HL-60 (cell line): ENCODE measurements at regions not wholly inside any gene's neighbourhood (a gene's known extent, or its start where the extent isn't known, plus 50 kb on each side); places are given as distances from the start of the nearest gene placed in this dataset.
A peak's percentile ranks its signal among the peaks of the same experiment; 100 is the strongest.

Experiments used
- DNase-seq, 2 experiments: peaks; one replicate each; pipeline ENCODE4 v3.0.0-alpha.2; 2010 to 2020; ENCODE audit warnings: low read depth in 1 of 2, low spot score in 1 of 2
- H3K27ac ChIP-seq: fragments of 250-450 bp; sonication (Bioruptor Pico); replicated peaks from 2 replicates; pipeline ENCODE4 v1.5.1; 2020; ENCODE audit warnings: mild to moderate bottlenecking, moderate library complexity
- H3K27me3 ChIP-seq: fragments of 250-450 bp; sonication (Bioruptor Pico); 2 replicates; pipeline ENCODE4 v1.5.1; 2021; ENCODE audit warnings: mild to moderate bottlenecking, moderate library complexity; ENCODE audit not compliant: insufficient read depth, poor library complexity, severe bottlenecking
- H3K4me3 ChIP-seq: replicated peaks from 2 replicates; pipeline ENCODE4 v1.5.1; 2011; ENCODE audit warnings: mild to moderate bottlenecking, control low read depth, low read length; ENCODE audit not compliant: insufficient read depth
- CTCF ChIP-seq: IDR thresholded peaks from one replicate; pipeline ENCODE4 v1.5.1; 2011; ENCODE audit warnings: low read length, control low read depth, inconsistent platforms; ENCODE audit not compliant: insufficient read depth
- GABPA ChIP-seq: IDR thresholded peaks from 2 replicates; pipeline ENCODE4 v1.6.1; 2012; ENCODE audit warnings: low read depth
- POLR2AphosphoS5 ChIP-seq: IDR thresholded peaks from 2 replicates; pipeline ENCODE4 v1.6.1; 2012; ENCODE audit warnings: low read depth
- REST ChIP-seq: IDR thresholded peaks from 2 replicates; pipeline ENCODE4 v1.6.1; 2012; ENCODE audit warnings: low read depth; ENCODE audit not compliant: insufficient replicate concordance
- SPI1 ChIP-seq: IDR thresholded peaks from 2 replicates; pipeline ENCODE4 v1.6.1; 2012; ENCODE audit warnings: low read depth, mild to moderate bottlenecking, borderline replicate concordance

- no peak overlapping the region for H3K27ac ChIP-seq
- no peak overlapping the region for H3K4me3 ChIP-seq
- DNase-seq: no peak
- TF ChIP-seq SPI1 (no peak), POLR2AphosphoS5 (no peak), REST (no peak), CTCF (no peak), GABPA (no peak)
- peaks cover 5% of the 10 kb centered on the region for H3K27me3 ChIP-seq
These were observed 316.7 kb upstream of the SEMA6D start for GRCh38 chr15:47400603-47401002.

- Histone ChIP-seq H3K4me3 (no peak overlapping the region), H3K27me3 (peaks cover 6% of the 10 kb centered on the region), H3K27ac (no peak overlapping the region)
- no peak for TF ChIP-seq POLR2AphosphoS5
- TF ChIP-seq GABPA: no peak
- no peak for TF ChIP-seq CTCF
- no peak for TF ChIP-seq REST
- no peak for TF ChIP-seq SPI1
- peak in 1 of 2 experiments; percentile 21 for DNase-seq
These were observed 315.9 kb upstream of the SEMA6D start for GRCh38 chr15:47401427-47401826.

GRCh38 chr15:47402829-47403228 lies 314.5 kb upstream of the SEMA6D start:
- no peak for TF ChIP-seq CTCF
- Histone ChIP-seq H3K27me3 (peaks cover 6% of the 10 kb centered on the region), H3K27ac (no peak overlapping the region), H3K4me3 (no peak overlapping the region)
- no peak for DNase-seq

GRCh38 chr15:47404877-47405276 lies 312.4 kb upstream of the SEMA6D start:
- DNase-seq: no peak
- TF ChIP-seq SPI1 (no peak), GABPA (no peak), CTCF (no peak), POLR2AphosphoS5 (no peak), REST (no peak)
- H3K27ac ChIP-seq: no peak overlapping the region
- H3K4me3 ChIP-seq: no peak overlapping the region
- peaks cover 6% of the 10 kb centered on the region for H3K27me3 ChIP-seq
